Right lobe of liver (tissue), 4 donors: ENCODE measurements at regions not wholly inside any gene's neighbourhood (a gene's known extent, or its start where the extent isn't known, plus 50 kb on each side); places are given as distances from the start of the nearest gene placed in this dataset.

Experiments
- POLR2A ChIP-seq: fragments of 450-650 bp; IDR thresholded peaks from one replicate; pipeline ENCODE4 v1.6.1; 2017; ENCODE audit warnings: antibody characterized with exemption, mild to moderate bottlenecking
- TF ChIP-seq, protein P1 (sequence below), 4 donors: fragments of 200-600 bp in 3 of 4; fragments of 450-650 bp in 1 of 4; IDR thresholded peaks; one replicate each; pipeline versions ENCODE4 v1.5.1 to v1.8.0; 2016 to 2022; ENCODE audit warnings: antibody characterized with exemption in 4 of 4, mild to moderate bottlenecking in 2 of 4
- donor health status: DM: no; HTN: no; CAD: no.
- donor health status: DM: no; HTN: no; CAD: no.
- donor health status: DM: no; HTN: yes; CAD: no.

DNA sequence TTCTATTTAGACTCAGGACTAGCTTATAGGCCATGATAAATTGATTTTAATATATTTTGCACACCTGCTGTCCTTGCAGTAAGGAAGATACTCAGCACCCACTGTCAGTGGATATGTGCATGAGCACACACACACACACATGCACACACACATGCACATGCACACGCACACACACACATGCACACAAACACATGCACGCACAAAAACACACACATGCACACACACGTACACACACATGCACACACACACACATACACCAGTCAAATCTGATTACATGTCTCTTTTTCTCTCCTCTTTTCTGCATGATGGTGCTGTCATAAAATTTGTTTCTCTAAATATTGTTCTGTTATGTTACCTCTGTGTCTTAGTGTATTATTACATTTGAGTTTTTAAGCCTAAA, 87.3 kb upstream of the OSTN start:
- TF ChIP-seq, protein P1, sequence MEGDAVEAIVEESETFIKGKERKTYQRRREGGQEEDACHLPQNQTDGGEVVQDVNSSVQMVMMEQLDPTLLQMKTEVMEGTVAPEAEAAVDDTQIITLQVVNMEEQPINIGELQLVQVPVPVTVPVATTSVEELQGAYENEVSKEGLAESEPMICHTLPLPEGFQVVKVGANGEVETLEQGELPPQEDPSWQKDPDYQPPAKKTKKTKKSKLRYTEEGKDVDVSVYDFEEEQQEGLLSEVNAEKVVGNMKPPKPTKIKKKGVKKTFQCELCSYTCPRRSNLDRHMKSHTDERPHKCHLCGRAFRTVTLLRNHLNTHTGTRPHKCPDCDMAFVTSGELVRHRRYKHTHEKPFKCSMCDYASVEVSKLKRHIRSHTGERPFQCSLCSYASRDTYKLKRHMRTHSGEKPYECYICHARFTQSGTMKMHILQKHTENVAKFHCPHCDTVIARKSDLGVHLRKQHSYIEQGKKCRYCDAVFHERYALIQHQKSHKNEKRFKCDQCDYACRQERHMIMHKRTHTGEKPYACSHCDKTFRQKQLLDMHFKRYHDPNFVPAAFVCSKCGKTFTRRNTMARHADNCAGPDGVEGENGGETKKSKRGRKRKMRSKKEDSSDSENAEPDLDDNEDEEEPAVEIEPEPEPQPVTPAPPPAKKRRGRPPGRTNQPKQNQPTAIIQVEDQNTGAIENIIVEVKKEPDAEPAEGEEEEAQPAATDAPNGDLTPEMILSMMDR (IDR thresholded peaks at IDR 0.05) = no peak
- no peak for TF ChIP-seq POLR2A
